ENCODE measurements at regions not wholly inside any gene's neighbourhood (a gene's known extent, or its start where the extent isn't known, plus 50 kb on each side); places are given as distances from the start of the nearest gene placed in this dataset.

DNA sequence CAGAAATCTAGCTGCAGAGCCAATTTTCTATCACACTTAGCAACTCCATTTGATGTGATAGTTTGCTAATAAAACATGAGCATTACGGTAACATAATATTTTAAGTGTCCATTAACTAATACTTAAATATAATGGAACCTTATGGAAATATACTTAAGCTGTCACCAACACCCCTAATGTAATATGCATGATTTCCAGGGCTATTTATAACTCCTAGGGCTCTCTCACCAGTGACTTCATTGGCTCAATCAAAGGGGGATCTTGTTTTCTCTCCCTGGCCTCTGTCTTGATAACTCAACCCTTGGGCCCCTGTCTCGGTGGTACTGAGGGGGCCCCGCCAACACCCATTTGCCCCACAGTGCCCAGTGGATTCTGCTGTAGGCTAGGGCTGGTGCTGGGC, 170.4 kb downstream of the SALL1 start:
- 77% methylated on average over 2 of the region's 3 CpGs for WGBS (ENCODE audit: insufficient coverage)
- no peak for DNase-seq

GRCh38 chr16:50979806-50980620, 171.1 kb downstream of the SALL1 start:
- Mint-ChIP-seq H3K36me3 (no peaks in the 10 kb centered on the region), H3K9me3 (no peaks in the 10 kb centered on the region), H3K27me3 (ENCODE audit: low read depth in 2 of 2) (peaks cover 0 to 10% of the 10 kb centered on the region in 2 donors), H3K4me1 (no peaks in the 10 kb centered on the region), H3K4me3 (no peak overlapping the region), H3K27ac (no peak overlapping the region)
- TF ChIP-seq, protein P1, sequence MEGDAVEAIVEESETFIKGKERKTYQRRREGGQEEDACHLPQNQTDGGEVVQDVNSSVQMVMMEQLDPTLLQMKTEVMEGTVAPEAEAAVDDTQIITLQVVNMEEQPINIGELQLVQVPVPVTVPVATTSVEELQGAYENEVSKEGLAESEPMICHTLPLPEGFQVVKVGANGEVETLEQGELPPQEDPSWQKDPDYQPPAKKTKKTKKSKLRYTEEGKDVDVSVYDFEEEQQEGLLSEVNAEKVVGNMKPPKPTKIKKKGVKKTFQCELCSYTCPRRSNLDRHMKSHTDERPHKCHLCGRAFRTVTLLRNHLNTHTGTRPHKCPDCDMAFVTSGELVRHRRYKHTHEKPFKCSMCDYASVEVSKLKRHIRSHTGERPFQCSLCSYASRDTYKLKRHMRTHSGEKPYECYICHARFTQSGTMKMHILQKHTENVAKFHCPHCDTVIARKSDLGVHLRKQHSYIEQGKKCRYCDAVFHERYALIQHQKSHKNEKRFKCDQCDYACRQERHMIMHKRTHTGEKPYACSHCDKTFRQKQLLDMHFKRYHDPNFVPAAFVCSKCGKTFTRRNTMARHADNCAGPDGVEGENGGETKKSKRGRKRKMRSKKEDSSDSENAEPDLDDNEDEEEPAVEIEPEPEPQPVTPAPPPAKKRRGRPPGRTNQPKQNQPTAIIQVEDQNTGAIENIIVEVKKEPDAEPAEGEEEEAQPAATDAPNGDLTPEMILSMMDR (IDR thresholded peaks at IDR 0.05) = no peak
- Histone ChIP-seq H3K4me1 (ENCODE audit: control insufficient read depth, insufficient read depth, low read length) (no peaks in the 10 kb centered on the region), H3K36me3 (ENCODE audit: control insufficient read depth, insufficient read depth, low read length) (no peaks in the 10 kb centered on the region), H3K9me3 (ENCODE audit: control insufficient read depth, insufficient read depth, low read length) (no peaks in the 10 kb centered on the region), H3K4me3 (ENCODE audit: low read length) (no peak overlapping the region), H3K27ac (ENCODE audit: low read length) (no peak overlapping the region), H3K27me3 (ENCODE audit: control insufficient read depth, insufficient read depth, low read length) (no peaks in the 10 kb centered on the region)
- intact Hi-C loops (cut with micrococcal nuclease) = no loop called here
- DNase-seq (no peak), ATAC-seq (no peak)
- 80% methylated on average over 9 of the region's 9 CpGs for WGBS (ENCODE audit: insufficient coverage)

More for the DNA sequence above, 170.4 kb downstream of the SALL1 start:
- Histone ChIP-seq H3K4me1 (ENCODE audit: control insufficient read depth, insufficient read depth, low read length) (no peaks in the 10 kb centered on the region), H3K9me3 (ENCODE audit: control insufficient read depth, insufficient read depth, low read length) (no peaks in the 10 kb centered on the region), H3K36me3 (ENCODE audit: control insufficient read depth, insufficient read depth, low read length) (no peaks in the 10 kb centered on the region), H3K4me3 (ENCODE audit: low read length) (no peak overlapping the region), H3K27ac (ENCODE audit: low read length) (no peak overlapping the region), H3K27me3 (ENCODE audit: control insufficient read depth, insufficient read depth, low read length) (no peaks in the 10 kb centered on the region)
- TF ChIP-seq, protein P1 (IDR thresholded peaks at IDR 0.05) = no peak
- H3K4me1 Mint-ChIP-seq = no peaks in the 10 kb centered on the region
- peaks cover 0 to 3% of the 10 kb centered on the region in 2 donors for H3K27me3 Mint-ChIP-seq (ENCODE audit: low read depth in 2 of 2)
- ATAC-seq = no peak
- H3K9me3 Mint-ChIP-seq = no peaks in the 10 kb centered on the region
- no peaks in the 10 kb centered on the region for H3K36me3 Mint-ChIP-seq
- intact Hi-C loops (cut with micrococcal nuclease) = no loop called here
- no peak overlapping the region for H3K4me3 Mint-ChIP-seq
- H3K27ac Mint-ChIP-seq = no peak overlapping the region

GRCh38 chr16:50977138-50977537, 173.9 kb downstream of the SALL1 start:
- peaks cover 6 to 10% of the 10 kb centered on the region in 2 donors for H3K27me3 Mint-ChIP-seq (ENCODE audit: low read depth in 2 of 2)
- H3K27me3 ChIP-seq (ENCODE audit: control insufficient read depth, insufficient read depth, low read length) = no peaks in the 10 kb centered on the region
- ATAC-seq = no peak
- TF ChIP-seq, protein P1 (IDR thresholded peaks at IDR 0.05) = no peak
- H3K4me1 ChIP-seq (ENCODE audit: control insufficient read depth, insufficient read depth, low read length) = no peaks in the 10 kb centered on the region
- H3K9me3 ChIP-seq (ENCODE audit: control insufficient read depth, insufficient read depth, low read length) = no peaks in the 10 kb centered on the region
- no peaks in the 10 kb centered on the region for H3K36me3 ChIP-seq (ENCODE audit: control insufficient read depth, insufficient read depth, low read length)
- H3K36me3 Mint-ChIP-seq = no peaks in the 10 kb centered on the region
- intact Hi-C loops (cut with micrococcal nuclease) = no loop called here
- no peaks in the 10 kb centered on the region for H3K9me3 Mint-ChIP-seq
- H3K4me1 Mint-ChIP-seq = no peaks in the 10 kb centered on the region
- no peak overlapping the region for H3K4me3 ChIP-seq (ENCODE audit: low read length)
- H3K27ac Mint-ChIP-seq = no peak overlapping the region
- 41% methylated on average over 11 of the region's 11 CpGs for WGBS (ENCODE audit: insufficient coverage)
- no peak for DNase-seq
- no peak overlapping the region for H3K27ac ChIP-seq (ENCODE audit: low read length)
- no peak overlapping the region for H3K4me3 Mint-ChIP-seq
